Peyer's patch (tissue), 4 donors: ENCODE measurements at regions not wholly inside any gene's neighbourhood (a gene's known extent, or its start where the extent isn't known, plus 50 kb on each side); places are given as distances from the start of the nearest gene placed in this dataset.

ENCODE experiments used
- CTCF ChIP-seq, 6 experiments: fragments of 450-650 bp in 4 of 6; fragments of 200-600 bp in 2 of 6; sonication (generic) in 1 of 6; IDR thresholded peaks; one replicate each; pipeline ENCODE4 v1.5.1; 2017 to 2019; ENCODE audit warnings: antibody characterized with exemption in 6 of 6, mild to moderate bottlenecking in 3 of 6, moderate library complexity in 1 of 6
- POLR2A ChIP-seq, 2 donors: fragments of 450-650 bp; IDR thresholded peaks; one replicate each; pipeline ENCODE4 v1.5.1; 2017; ENCODE audit warnings: antibody characterized with exemption in 2 of 2, mild to moderate bottlenecking in 2 of 2, moderate library complexity in 2 of 2

- no peak for TF ChIP-seq CTCF (IDR thresholded peaks at IDR 0.05)
- no peak for TF ChIP-seq POLR2A (IDR thresholded peaks at IDR 0.05)
These were observed 2283.8 kb downstream of the TP53TG3F start for GRCh38 chr16:35743101-35743692.
